Effector memory CD4-positive, alpha-beta T cell (primary cell): ENCODE measurements at regions not wholly inside any gene's neighbourhood (a gene's known extent, or its start where the extent isn't known, plus 50 kb on each side); places are given as distances from the start of the nearest gene placed in this dataset.
"Not testable (repeated sequence)": the region's sequence is repeated elsewhere in the genome, so short reads cannot be mapped to it uniquely, and the experiment has no call there.

Source experiments
- DNase-seq, 3 donors: peaks; one replicate each; pipeline ENCODE4 v3.0.0-alpha.2; 2020
- H3K27ac ChIP-seq: 2 replicates; pipeline ENCODE4 v1.7.0; 2013; ENCODE audit warnings: mild to moderate bottlenecking, low read length, moderate library complexity; ENCODE audit not compliant: insufficient read depth, poor library complexity, severe bottlenecking
- H3K27me3 ChIP-seq: replicated peaks from 2 replicates; pipeline ENCODE4 v1.7.0; 2013; ENCODE audit warnings: mild to moderate bottlenecking, low read length; ENCODE audit not compliant: insufficient read depth, control insufficient read depth, poor library complexity, severe bottlenecking
- H3K36me3 ChIP-seq: 2 replicates; pipeline ENCODE4 v1.7.0; 2013; ENCODE audit warnings: mild to moderate bottlenecking, low read length, moderate library complexity; ENCODE audit not compliant: control insufficient read depth, insufficient read depth
- H3K4me1 ChIP-seq: 2 replicates; pipeline ENCODE4 v1.7.0; 2013; ENCODE audit warnings: low read length, mild to moderate bottlenecking; ENCODE audit not compliant: control insufficient read depth, insufficient read depth, poor library complexity, severe bottlenecking
- H3K4me3 ChIP-seq: 2 replicates; pipeline ENCODE4 v1.7.0; 2013; ENCODE audit warnings: low read length, low read depth, mild to moderate bottlenecking; ENCODE audit not compliant: insufficient read depth, poor library complexity, severe bottlenecking
- H3K9me3 ChIP-seq: 2 replicates; pipeline ENCODE4 v1.7.0; 2013; ENCODE audit warnings: mild to moderate bottlenecking, low read length, moderate library complexity; ENCODE audit not compliant: control insufficient read depth

DNA sequence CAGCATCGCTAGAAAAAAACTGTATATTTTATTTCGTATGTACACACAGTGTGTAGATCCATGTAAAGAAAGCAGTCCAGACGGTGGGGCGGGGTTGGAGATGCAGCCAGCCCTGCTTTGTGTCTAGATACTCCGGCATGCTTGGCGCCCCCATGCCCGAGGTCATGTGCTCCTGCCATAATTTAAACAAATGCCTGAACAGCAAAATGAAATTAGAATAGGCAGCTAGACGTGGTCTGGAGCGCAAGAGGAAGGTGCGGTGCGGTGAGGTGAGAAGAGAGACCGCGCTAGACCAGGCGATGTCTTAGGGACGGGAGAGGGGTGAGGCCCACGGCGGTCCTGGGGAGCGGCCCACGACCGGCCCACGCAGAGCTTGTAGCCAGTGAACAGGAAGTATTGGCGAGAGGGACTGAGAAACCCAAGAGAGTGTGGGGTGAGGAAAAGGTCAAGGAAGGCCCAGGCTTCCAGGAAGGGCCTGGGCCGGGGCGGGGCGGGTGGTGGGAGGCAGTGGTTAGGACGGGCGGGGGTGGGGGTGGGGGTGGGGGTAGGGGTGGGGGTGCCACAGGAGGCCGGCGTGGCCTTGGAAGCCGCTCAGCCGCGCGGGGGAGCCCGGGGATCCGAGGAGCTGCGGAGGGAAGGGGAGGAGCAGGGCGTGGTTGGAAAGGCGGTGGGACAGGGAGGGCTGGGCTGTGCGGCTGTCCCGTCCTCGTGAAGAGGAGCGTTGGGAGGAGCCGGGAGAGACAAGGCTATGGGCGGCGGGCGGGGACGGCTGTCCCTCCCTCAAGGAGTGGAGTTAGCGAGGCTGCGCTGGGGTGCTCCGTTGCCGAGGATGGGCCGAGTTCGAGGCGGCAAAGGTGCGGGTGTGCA is 254.7 kb upstream of the SGCG start:
- Histone ChIP-seq H3K36me3 (no peaks in the 10 kb centered on the region), H3K4me1 (peaks cover 2% of the 10 kb centered on the region), H3K9me3 (no peaks in the 10 kb centered on the region), H3K4me3 (no peak overlapping the region), H3K27me3 (no peaks in the 10 kb centered on the region), H3K27ac (no peak overlapping the region)
- no peak for DNase-seq

GRCh38 chr13:22926748-22927400 is 253.9 kb upstream of the SGCG start:
- Histone ChIP-seq H3K27ac (no peak overlapping the region), H3K4me3 (no peak overlapping the region)

GRCh38 chr13:22927845-22928244 is 252.9 kb upstream of the SGCG start:
- H3K36me3 ChIP-seq, result not testable (repeated sequence)

More at GRCh38 chr13:22926748-22927400, 253.9 kb upstream of the SGCG start:
- H3K27me3 ChIP-seq, result no peaks in the 10 kb centered on the region
- peaks cover 2% of the 10 kb centered on the region for H3K4me1 ChIP-seq
- DNase-seq, result no peak
- H3K9me3 ChIP-seq, result no peaks in the 10 kb centered on the region
- H3K36me3 ChIP-seq, result no peaks in the 10 kb centered on the region

DNA sequence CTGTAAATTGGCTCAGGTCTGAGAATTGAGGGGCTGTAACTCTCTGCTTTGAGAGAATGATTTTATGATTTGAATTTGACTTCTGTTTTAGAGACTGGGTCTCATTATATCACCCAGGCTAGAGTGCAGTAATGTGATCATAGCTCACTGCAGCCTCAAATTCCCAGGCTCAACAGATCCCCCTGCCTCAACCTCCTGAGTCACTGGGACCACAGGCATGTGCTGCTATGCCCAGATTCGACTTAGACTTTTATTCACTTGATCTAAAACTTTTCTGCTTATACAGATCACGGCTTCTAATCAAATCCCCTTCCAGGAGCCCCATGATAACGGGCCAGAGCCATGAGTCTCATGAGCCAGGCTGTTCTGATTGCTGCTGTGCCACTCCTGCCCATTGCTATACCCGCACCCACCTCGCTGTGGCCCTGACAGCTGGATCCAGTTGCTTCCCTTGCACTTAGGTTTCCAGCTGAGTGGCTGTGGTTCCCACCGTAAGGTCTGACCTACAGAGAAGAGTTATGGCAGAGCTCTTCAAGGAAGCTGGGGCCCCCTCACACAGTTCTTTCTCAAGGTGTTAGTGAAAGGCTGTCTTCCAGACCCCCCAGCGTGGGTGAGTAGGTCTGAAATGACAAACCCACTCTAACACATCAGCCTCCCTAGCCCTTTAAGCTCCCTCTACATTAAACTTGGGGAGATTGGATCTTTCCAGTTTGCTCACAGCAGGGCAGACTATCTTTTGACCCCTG is 251.2 kb upstream of the SGCG start:
- Histone ChIP-seq H3K27me3 (no peaks in the 10 kb centered on the region), H3K27ac (no peak overlapping the region), H3K36me3 (no peaks in the 10 kb centered on the region), H3K4me3 (no peak overlapping the region), H3K9me3 (no peaks in the 10 kb centered on the region), H3K4me1 (peaks cover 2% of the 10 kb centered on the region)
- no peak for DNase-seq

More at GRCh38 chr13:22927845-22928244, 252.9 kb upstream of the SGCG start:
- not testable (repeated sequence) for H3K4me1 ChIP-seq, H3K9me3 ChIP-seq, DNase-seq, H3K4me3 ChIP-seq, H3K27ac ChIP-seq, H3K27me3 ChIP-seq

- Histone ChIP-seq H3K9me3 (no peaks in the 10 kb centered on the region), H3K27ac (no peak overlapping the region), H3K4me3 (no peak overlapping the region), H3K4me1 (no peaks in the 10 kb centered on the region), H3K27me3 (no peaks in the 10 kb centered on the region), H3K36me3 (no peaks in the 10 kb centered on the region)
- DNase-seq, result no peak
Observed at GRCh38 chr13:22931576-22931975, 249.2 kb upstream of the SGCG start.

DNA sequence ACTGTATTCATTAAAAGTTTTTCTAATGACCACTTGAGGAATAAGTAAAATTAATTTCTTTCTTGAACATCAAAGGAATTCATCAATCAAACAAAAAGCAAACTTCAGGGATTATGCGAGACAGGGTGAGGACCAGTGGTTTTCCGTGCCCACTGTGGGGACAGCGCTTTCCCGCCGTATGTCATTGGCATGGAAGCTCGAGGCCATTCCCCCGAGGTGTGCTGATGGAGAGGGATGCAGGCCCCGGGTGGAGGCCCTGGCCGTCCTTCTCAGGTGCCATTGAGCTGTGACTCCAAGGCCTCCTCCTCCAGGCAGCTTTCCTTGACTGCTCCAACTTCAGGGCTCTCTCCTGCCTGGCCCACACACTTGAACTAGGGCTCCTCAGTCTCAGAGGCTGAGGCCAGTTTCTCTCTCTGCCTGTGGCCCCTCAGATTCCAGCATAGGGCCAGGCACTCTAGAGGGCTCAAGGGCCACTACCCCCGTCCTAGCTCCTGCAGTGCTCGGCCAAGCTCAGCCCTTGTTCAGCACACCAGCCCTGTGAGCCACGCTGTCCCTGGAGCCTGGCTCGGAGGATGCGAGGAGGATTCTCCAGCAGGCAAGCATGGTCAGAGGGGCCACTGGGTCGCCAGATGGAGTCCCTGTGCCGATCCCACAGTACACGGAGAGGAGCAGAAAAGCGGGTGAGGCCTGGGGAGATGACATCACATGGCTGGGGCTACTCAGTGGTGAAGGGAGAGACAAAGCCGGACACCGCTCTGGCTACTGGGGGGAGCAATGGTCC is 248.0 kb upstream of the SGCG start:
- not testable (repeated sequence) for H3K4me1 ChIP-seq, H3K27me3 ChIP-seq, H3K4me3 ChIP-seq, H3K36me3 ChIP-seq, H3K9me3 ChIP-seq, H3K27ac ChIP-seq, DNase-seq

GRCh38 chr13:22933571-22934181 is 247.1 kb upstream of the SGCG start:
- H3K36me3 ChIP-seq, result no peaks in the 10 kb centered on the region
- H3K27me3 ChIP-seq, result no peaks in the 10 kb centered on the region
- H3K4me1 ChIP-seq, result no peaks in the 10 kb centered on the region
- H3K9me3 ChIP-seq, result no peaks in the 10 kb centered on the region
- no peak for DNase-seq
- H3K27ac ChIP-seq, result no peak overlapping the region
- no peak overlapping the region for H3K4me3 ChIP-seq

DNA sequence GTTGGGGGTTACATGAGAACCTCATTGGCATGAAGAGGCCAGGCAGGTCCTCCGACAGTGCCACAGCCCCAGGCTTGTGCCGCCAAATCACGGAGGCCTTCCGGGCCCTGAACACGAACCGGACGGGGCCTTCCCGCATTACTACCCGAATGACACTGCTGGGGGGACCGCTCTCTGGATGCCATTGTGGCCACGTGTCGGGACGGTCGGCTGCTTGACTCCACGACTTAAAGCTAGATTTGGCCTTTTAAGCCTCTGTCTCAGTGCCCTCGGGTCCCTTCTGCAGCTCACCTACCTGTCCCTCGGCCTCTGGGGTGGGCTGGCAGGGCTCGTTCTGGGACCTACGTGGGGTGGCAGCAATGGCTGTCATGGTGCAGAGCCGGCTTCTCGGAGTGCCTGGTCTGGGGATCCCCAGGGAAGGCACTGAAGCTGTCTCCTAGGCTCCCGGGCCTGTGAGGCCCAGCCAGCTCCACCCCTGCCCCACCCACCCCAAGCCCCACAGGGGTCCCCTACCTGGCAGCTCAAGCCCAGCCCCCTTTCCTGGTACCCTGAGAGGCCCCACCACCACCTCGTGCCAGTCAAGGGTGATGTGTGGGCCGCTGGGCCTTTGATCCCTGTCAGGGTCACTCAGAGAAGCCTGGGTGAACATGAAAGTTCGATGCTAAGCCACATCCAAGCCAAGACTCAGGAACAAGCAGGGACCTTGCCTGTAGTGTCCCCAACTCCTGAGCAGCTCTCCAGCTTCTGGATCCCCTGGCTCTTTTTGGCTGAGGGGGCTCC is 245.8 kb upstream of the SGCG start:
- DNase-seq, result no peak
- no peak overlapping the region for H3K27ac ChIP-seq
- H3K9me3 ChIP-seq, result no peaks in the 10 kb centered on the region
- H3K36me3 ChIP-seq, result no peaks in the 10 kb centered on the region
- no peak overlapping the region for H3K4me3 ChIP-seq
- H3K27me3 ChIP-seq, result no peaks in the 10 kb centered on the region
- H3K4me1 ChIP-seq, result no peaks in the 10 kb centered on the region

GRCh38 chr13:22936228-22936627 is 244.6 kb upstream of the SGCG start:
- Histone ChIP-seq H3K4me3 (no peak overlapping the region), H3K9me3 (no peaks in the 10 kb centered on the region), H3K27me3 (no peaks in the 10 kb centered on the region), H3K36me3 (no peaks in the 10 kb centered on the region), H3K4me1 (no peaks in the 10 kb centered on the region), H3K27ac (no peak overlapping the region)
- DNase-seq, result no peak
